Panc1 (cell line): ENCODE measurements at regions not wholly inside any gene's neighbourhood (a gene's known extent, or its start where the extent isn't known, plus 50 kb on each side); places are given as distances from the start of the nearest gene placed in this dataset.

Experiments
- POLR2AphosphoS5 ChIP-seq: IDR thresholded peaks from 2 replicates; pipeline ENCODE4 v1.6.1; 2012; ENCODE audit warnings: mild to moderate bottlenecking, low read depth, low read length, moderate library complexity
- REST ChIP-seq, 2 experiments: IDR thresholded peaks; 2 replicates each; pipeline ENCODE4 v1.6.1; 2011 to 2012; ENCODE audit warnings: low read depth in 2 of 2, control low read depth in 1 of 2, low read length in 1 of 2, mild to moderate bottlenecking in 1 of 2, moderate library complexity in 1 of 2; ENCODE audit not compliant: insufficient read depth in 1 of 2
- SIN3A ChIP-seq: IDR thresholded peaks from 2 replicates; pipeline ENCODE4 v1.6.1; 2012; ENCODE audit warnings: low read depth, mild to moderate bottlenecking, low read length, moderate library complexity, borderline replicate concordance; ENCODE audit not compliant: insufficient read depth
- TCF7L2 ChIP-seq: IDR thresholded peaks from 2 replicates; pipeline ENCODE4 v1.6.1; 2011; ENCODE audit warnings: mild to moderate bottlenecking, low read depth, low read length, inconsistent platforms
- TF ChIP-seq, protein P1 (sequence below): fragments of 450-650 bp; IDR thresholded peaks from 2 replicates; pipeline ENCODE4 v1.5.1; 2017; ENCODE audit warnings: mild to moderate bottlenecking

GRCh38 chr1:216884614-216885229 lies 161.5 kb upstream of the ESRRG start:
- TF ChIP-seq, protein P1, sequence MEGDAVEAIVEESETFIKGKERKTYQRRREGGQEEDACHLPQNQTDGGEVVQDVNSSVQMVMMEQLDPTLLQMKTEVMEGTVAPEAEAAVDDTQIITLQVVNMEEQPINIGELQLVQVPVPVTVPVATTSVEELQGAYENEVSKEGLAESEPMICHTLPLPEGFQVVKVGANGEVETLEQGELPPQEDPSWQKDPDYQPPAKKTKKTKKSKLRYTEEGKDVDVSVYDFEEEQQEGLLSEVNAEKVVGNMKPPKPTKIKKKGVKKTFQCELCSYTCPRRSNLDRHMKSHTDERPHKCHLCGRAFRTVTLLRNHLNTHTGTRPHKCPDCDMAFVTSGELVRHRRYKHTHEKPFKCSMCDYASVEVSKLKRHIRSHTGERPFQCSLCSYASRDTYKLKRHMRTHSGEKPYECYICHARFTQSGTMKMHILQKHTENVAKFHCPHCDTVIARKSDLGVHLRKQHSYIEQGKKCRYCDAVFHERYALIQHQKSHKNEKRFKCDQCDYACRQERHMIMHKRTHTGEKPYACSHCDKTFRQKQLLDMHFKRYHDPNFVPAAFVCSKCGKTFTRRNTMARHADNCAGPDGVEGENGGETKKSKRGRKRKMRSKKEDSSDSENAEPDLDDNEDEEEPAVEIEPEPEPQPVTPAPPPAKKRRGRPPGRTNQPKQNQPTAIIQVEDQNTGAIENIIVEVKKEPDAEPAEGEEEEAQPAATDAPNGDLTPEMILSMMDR, result no peak
- no peak for TF ChIP-seq TCF7L2
- no peak for TF ChIP-seq POLR2AphosphoS5
- no peak for TF ChIP-seq SIN3A
- TF ChIP-seq REST (IDR thresholded peaks at IDR 0.05; ENCODE audit: insufficient read depth in 1 of 2, low read depth in 2 of 2, low read length in 1 of 2), result no peak
